Body of pancreas (tissue), 4 donors: ENCODE measurements at regions not wholly inside any gene's neighbourhood (a gene's known extent, or its start where the extent isn't known, plus 50 kb on each side); places are given as distances from the start of the nearest gene placed in this dataset.

ENCODE experiments used
- ATAC-seq: fragments of 150-250 bp; one replicate; pipeline ENCODE4 v1.9.1; 2016
- DNase-seq, 4 donors: peaks; one replicate each; pipeline ENCODE4 v3.0.0-alpha.2; 2019
- H3K27ac ChIP-seq, 4 donors: fragments of 200-600 bp; sonication (generic); 1 replicate in 3 of 4; 2 replicates in 1 of 4; pipeline versions ENCODE4 v1.5.1 to v1.6.1; 2016 to 2019; ENCODE audit warnings: mild to moderate bottlenecking in 1 of 4, mixed read lengths in 1 of 4, moderate library complexity in 1 of 4
- H3K27me3 ChIP-seq, 2 donors: fragments of 200-600 bp; sonication (generic); one replicate each; pipeline ENCODE4 v1.6.0; 2016; ENCODE audit warnings: mild to moderate bottlenecking in 1 of 2
- H3K36me3 ChIP-seq, 2 donors: fragments of 200-600 bp; sonication (generic); replicated peaks in 1 of 2; 2 replicates each; pipeline ENCODE4 v1.5.1; 2016; ENCODE audit warnings: low read depth in 2 of 2; ENCODE audit not compliant: insufficient read depth in 1 of 2
- H3K4me1 ChIP-seq: fragments of 200-600 bp; sonication (generic); one replicate; pipeline ENCODE4 v1.6.0; 2016
- H3K4me3 ChIP-seq, 2 donors: fragments of 200-600 bp; sonication (generic); 1 replicate in 1 of 2; 2 replicates in 1 of 2; pipeline ENCODE4 v1.5.1; 2016 to 2019
- H3K9me3 ChIP-seq, 3 donors: fragments of 200-600 bp; sonication (generic); 1 replicate in 2 of 3; 2 replicates in 1 of 3; pipeline ENCODE4 v1.5.1; 2016
- POLR2A ChIP-seq, 3 donors: fragments of 450-650 bp; IDR thresholded peaks; one replicate each; pipeline ENCODE4 v1.6.1; 2016; ENCODE audit warnings: antibody characterized with exemption in 3 of 3, mild to moderate bottlenecking in 2 of 3
- WGBS, 2 donors: methylation state at CpG; one replicate each; pipeline ENCODE4 v1.1.5; 2017; 5-methylcytosine and 5-hydroxymethylcytosine counted together
- intact Hi-C: fragments of 100-400 bp; cut with DNase I; formaldehyde crosslinking; loops from one replicate; pipeline ENCODE4 v1.15.1; 2023
- TF ChIP-seq, protein P1 (sequence below), 7 experiments: fragments of 450-650 bp in 4 of 7; fragments of 200-600 bp in 3 of 7; sonication (generic) in 3 of 7; IDR thresholded peaks; one replicate each; pipeline ENCODE4 v1.5.1; 2016 to 2019; ENCODE audit warnings: antibody characterized with exemption in 7 of 7

DNA sequence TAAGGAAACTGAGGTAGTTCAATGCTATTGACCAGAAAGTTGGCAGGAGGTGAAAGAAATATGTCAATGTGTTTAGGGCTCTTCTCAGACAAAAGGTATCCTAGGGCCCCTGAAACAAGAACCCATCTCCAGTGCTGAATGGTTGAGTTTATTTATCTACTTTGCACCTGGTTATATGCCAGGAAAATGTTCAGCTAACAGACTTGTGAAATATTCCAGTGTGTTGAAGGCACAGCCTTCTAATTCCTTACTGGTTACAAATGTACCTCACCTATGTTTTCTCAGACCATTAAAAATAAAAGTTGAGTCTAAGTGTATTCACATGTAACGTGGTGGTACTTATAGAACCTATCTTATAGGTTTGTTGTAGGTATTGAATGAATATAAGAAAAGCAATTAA lies 511.7 kb upstream of the SEL1L start:
- 55 to 76% methylated on average over 1 of the region's 1 CpG for WGBS, 2 donors
- no peaks in the 10 kb centered on the region for H3K36me3 ChIP-seq
- no peak for DNase-seq
- H3K27ac ChIP-seq: no peak overlapping the region
- no peaks in the 10 kb centered on the region for H3K27me3 ChIP-seq
- no peaks in the 10 kb centered on the region for H3K4me1 ChIP-seq
- ATAC-seq: no peak
- intact Hi-C loops: no loop called here
- TF ChIP-seq, protein P1, sequence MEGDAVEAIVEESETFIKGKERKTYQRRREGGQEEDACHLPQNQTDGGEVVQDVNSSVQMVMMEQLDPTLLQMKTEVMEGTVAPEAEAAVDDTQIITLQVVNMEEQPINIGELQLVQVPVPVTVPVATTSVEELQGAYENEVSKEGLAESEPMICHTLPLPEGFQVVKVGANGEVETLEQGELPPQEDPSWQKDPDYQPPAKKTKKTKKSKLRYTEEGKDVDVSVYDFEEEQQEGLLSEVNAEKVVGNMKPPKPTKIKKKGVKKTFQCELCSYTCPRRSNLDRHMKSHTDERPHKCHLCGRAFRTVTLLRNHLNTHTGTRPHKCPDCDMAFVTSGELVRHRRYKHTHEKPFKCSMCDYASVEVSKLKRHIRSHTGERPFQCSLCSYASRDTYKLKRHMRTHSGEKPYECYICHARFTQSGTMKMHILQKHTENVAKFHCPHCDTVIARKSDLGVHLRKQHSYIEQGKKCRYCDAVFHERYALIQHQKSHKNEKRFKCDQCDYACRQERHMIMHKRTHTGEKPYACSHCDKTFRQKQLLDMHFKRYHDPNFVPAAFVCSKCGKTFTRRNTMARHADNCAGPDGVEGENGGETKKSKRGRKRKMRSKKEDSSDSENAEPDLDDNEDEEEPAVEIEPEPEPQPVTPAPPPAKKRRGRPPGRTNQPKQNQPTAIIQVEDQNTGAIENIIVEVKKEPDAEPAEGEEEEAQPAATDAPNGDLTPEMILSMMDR (IDR thresholded peaks at IDR 0.05): no peak
- TF ChIP-seq POLR2A (IDR thresholded peaks at IDR 0.05): no peak
- H3K4me3 ChIP-seq: no peak overlapping the region
- no peaks in the 10 kb centered on the region for H3K9me3 ChIP-seq

- Histone ChIP-seq H3K4me1 (no peaks in the 10 kb centered on the region), H3K36me3 (no peaks in the 10 kb centered on the region), H3K27ac (no peak overlapping the region), H3K27me3 (no peaks in the 10 kb centered on the region), H3K4me3 (no peak overlapping the region), H3K9me3 (no peaks in the 10 kb centered on the region)
- no peak for DNase-seq
- 36 to 43% methylated on average over 1 of the region's 1 CpG for WGBS, 2 donors
- no peak for ATAC-seq
- TF ChIP-seq, protein P1 (IDR thresholded peaks at IDR 0.05): no peak
- TF ChIP-seq POLR2A (IDR thresholded peaks at IDR 0.05): no peak
- intact Hi-C loops: no loop called here
Observed at GRCh38 chr14:82046512-82047226, 513.0 kb upstream of the SEL1L start.

DNA sequence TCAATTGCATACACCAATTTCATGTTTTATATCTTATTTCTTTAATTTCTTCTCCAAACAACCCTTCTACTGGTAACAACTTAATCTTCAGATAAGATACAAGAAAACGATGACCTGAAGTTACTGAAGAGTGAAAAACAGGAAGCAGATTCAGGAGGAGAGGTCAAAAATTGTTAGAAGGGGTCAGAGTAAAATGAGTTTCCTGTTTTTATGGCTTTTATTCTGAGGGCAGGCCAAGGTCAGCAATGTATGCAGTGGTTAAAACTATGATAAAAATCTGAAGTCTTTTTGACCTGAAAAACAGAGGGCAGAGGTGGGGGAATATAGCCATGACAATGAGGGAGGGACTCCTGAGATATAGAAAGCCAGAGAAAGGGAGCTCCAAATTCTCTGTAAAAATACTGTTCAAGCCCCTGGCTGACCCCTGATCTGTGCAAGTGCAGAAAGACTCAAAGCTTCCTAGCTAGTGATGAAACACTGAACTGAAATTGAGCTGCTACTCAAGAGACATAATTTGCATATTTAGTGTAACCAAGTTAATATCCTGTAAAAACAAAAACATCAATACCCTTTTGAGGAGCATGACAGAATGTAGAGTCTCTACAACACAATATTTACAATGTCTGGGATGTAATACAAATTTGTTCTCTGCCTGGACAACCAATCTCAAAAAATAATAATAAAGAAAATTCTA lies 514.3 kb upstream of the SEL1L start:
- no peak overlapping the region for H3K27ac ChIP-seq
- no peaks in the 10 kb centered on the region for H3K36me3 ChIP-seq
- DNase-seq (no peak), ATAC-seq (no peak)
- no peaks in the 10 kb centered on the region for H3K27me3 ChIP-seq
- WGBS, 2 donors: 26 to 29% methylated on average over 1 of the region's 1 CpG
- H3K4me1 ChIP-seq: no peaks in the 10 kb centered on the region
- TF ChIP-seq, protein P1 (IDR thresholded peaks at IDR 0.05): no peak
- no peak for TF ChIP-seq POLR2A (IDR thresholded peaks at IDR 0.05)
- no peak overlapping the region for H3K4me3 ChIP-seq
- no peaks in the 10 kb centered on the region for H3K9me3 ChIP-seq
- intact Hi-C loops: no loop called here

DNA sequence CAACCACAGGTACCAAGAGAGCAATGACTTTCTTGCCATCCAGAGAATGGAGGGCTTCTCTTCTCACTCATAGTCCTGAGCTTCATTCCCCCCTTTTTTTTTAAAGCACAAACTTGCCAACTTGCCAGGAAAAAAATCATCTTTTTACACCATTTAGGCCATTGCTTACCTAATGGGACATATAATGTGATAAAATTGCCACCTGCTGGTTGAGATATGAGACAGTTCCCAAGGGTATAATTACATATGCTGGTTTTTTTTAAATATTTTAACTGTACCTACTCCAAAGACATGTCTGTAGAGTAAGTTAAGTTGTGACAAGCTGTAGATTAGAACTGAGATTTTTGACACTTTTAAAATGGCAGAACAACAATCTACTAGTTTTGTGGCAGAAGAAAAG lies 519.1 kb upstream of the SEL1L start:
- Histone ChIP-seq H3K36me3 (no peaks in the 10 kb centered on the region), H3K4me3 (no peak overlapping the region), H3K27me3 (no peaks in the 10 kb centered on the region), H3K9me3 (no peaks in the 10 kb centered on the region), H3K4me1 (no peaks in the 10 kb centered on the region), H3K27ac (no peak overlapping the region)
- TF ChIP-seq, protein P1 (IDR thresholded peaks at IDR 0.05): no peak
- TF ChIP-seq POLR2A (IDR thresholded peaks at IDR 0.05): no peak
- no peak for DNase-seq
- ATAC-seq: no peak
- intact Hi-C loops: no loop called here
